ENCODE measurements at regions not wholly inside any gene's neighbourhood (a gene's known extent, or its start where the extent isn't known, plus 50 kb on each side); places are given as distances from the start of the nearest gene placed in this dataset.
"Not testable (repeated sequence)": the region's sequence is repeated elsewhere in the genome, so short reads cannot be mapped to it uniquely, and the experiment has no call there.

GRCh38 chr15:92831655-92832328, 68.3 kb upstream of the CHD2 start:
- WGBS: under 1% methylated on average over 10 of the region's 10 CpGs

DNA sequence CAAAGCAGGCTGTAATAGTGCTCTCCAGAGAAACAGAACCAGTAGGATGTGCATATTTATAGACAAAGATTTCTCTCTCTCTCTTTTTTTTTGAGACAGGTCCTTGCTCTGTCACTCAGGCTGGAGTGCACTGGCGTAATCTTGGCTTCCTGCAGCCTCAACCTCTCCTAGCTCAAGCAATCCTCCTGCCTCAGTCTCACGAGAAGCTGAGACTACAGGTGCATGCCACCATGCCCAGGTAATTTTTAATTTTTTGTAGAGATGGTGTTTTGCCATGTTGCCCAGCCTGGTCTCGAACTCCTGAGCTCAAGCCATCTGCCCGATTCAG, 67.1 kb upstream of the CHD2 start:
- Histone ChIP-seq H3K36me3 (ENCODE audit: insufficient read depth) (no peaks in the 10 kb centered on the region), H3K4me1 (ENCODE audit: insufficient read depth) (no peaks in the 10 kb centered on the region)
- WGBS: 63% methylated on average over 4 of the region's 4 CpGs

More at GRCh38 chr15:92831655-92832328, 68.3 kb upstream of the CHD2 start:
- peak; percentile 91 for DNase-seq (ENCODE audit: extremely low spot score)
- Histone ChIP-seq H3K4me1 (ENCODE audit: insufficient read depth) (no peaks in the 10 kb centered on the region), H3K36me3 (ENCODE audit: insufficient read depth) (no peaks in the 10 kb centered on the region), H3K4me3 (ENCODE audit: low read depth, low read length) (peak overlapping the region; percentile 20), H3K27ac (ENCODE audit: low read depth) (peak overlapping the region; percentile 88)

GRCh38 chr15:92833493-92834271, 66.4 kb upstream of the CHD2 start:
- WGBS: 75% methylated on average over 5 of the region's 5 CpGs
- H3K4me3 ChIP-seq (ENCODE audit: low read depth, low read length): no peak overlapping the region
- H3K4me1 ChIP-seq (ENCODE audit: insufficient read depth): no peaks in the 10 kb centered on the region
- peak overlapping the region; percentile 7 for H3K27ac ChIP-seq (ENCODE audit: low read depth)
- no peak for DNase-seq (ENCODE audit: extremely low spot score)
- no peaks in the 10 kb centered on the region for H3K36me3 ChIP-seq (ENCODE audit: insufficient read depth)

More for the DNA sequence above, 67.1 kb upstream of the CHD2 start:
- no peak for DNase-seq (ENCODE audit: extremely low spot score)
- Histone ChIP-seq H3K4me3 (ENCODE audit: low read depth, low read length) (no peak overlapping the region), H3K27ac (ENCODE audit: low read depth) (peak overlapping the region; percentile 88)

DNA sequence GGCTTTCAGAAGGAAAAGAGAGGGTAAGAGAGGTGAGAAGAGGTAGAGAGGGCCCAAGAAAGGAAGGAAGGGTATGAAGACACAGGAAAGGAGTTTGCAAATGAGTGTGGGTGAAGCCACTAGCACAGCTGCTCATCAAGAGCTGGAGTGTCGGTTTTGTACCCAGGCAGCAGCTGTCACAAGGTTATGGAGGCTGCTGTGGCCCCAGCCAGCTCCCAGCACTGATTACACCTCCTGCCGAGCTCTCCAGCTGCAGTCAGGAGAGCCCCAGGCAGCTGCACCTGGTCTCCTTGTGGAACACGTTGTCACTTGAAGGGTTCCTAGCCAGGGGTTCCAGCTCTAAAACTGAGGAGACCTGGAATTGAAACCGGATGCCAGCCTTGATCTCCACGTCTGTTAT, 60.4 kb upstream of the CHD2 start:
- Histone ChIP-seq H3K36me3 (ENCODE audit: insufficient read depth) (no peaks in the 10 kb centered on the region), H3K4me1 (ENCODE audit: insufficient read depth) (peaks cover 3% of the 10 kb centered on the region), H3K4me3 (ENCODE audit: low read depth, low read length) (no peak overlapping the region), H3K27ac (ENCODE audit: low read depth) (no peak overlapping the region)
- DNase-seq (ENCODE audit: extremely low spot score): no peak
- WGBS: 66% methylated on average over 5 of the region's 5 CpGs

DNA sequence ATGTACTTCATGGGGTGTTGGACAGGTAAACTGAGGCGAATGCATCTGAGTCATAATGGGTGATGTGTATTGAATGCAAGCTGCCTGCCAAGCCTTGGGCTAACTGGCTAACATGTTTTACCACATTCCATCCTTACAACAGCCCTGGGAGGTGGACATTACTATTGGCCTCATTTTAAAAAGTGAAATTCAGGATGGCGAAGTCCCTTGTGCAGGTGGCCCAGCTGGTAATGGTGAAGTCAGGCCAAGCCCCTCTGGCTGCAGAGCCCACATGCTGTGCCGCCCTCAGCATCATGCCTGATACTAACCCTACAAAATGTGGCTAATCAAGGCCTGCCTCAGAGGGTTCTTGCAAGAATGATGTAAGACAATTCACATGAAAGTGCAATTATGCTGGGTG, 60.0 kb upstream of the CHD2 start:
- Histone ChIP-seq H3K36me3 (ENCODE audit: insufficient read depth) (no peaks in the 10 kb centered on the region), H3K4me1 (ENCODE audit: insufficient read depth) (peaks cover 3% of the 10 kb centered on the region), H3K4me3 (ENCODE audit: low read depth, low read length) (no peak overlapping the region), H3K27ac (ENCODE audit: low read depth) (no peak overlapping the region)
- DNase-seq (ENCODE audit: extremely low spot score): no peak
- 92% methylated on average over 3 of the region's 3 CpGs for WGBS

- Histone ChIP-seq H3K4me1 (ENCODE audit: insufficient read depth) (peaks cover 3% of the 10 kb centered on the region), H3K27ac (ENCODE audit: low read depth) (no peak overlapping the region), H3K36me3 (ENCODE audit: insufficient read depth) (no peaks in the 10 kb centered on the region), H3K4me3 (ENCODE audit: low read depth, low read length) (no peak overlapping the region)
- 96% methylated on average over 8 of the region's 8 CpGs for WGBS
- no peak for DNase-seq (ENCODE audit: extremely low spot score)
Measured at GRCh38 chr15:92843326-92843725, 56.8 kb upstream of the CHD2 start.

DNA sequence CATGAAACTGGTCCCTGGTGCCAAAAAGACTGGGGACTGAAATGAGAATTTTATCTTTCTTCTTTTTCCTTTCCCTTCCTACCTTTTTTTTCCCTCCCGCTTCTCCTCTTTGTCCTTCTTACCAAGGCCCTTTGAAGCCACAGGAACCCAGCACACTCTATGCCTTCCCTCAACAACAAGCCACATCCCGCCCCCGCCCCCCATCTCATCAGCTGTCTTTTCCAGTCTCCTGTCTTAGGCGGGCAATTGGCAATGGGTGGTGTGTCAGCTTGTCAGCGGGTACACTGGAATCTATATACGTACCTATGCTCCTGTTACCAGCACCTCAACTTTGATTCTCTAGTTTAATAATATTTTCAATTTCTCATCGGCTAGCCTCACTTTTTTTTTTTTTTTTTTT, 56.3 kb upstream of the CHD2 start:
- Histone ChIP-seq H3K27ac (ENCODE audit: low read depth) (no peak overlapping the region), H3K36me3 (ENCODE audit: insufficient read depth) (no peaks in the 10 kb centered on the region), H3K4me1 (ENCODE audit: insufficient read depth) (peaks cover 3% of the 10 kb centered on the region), H3K4me3 (ENCODE audit: low read depth, low read length) (no peak overlapping the region)
- 93% methylated on average over 7 of the region's 7 CpGs for WGBS
- DNase-seq (ENCODE audit: extremely low spot score): no peak

- peak; percentile 77 for DNase-seq (ENCODE audit: extremely low spot score)
- no peaks in the 10 kb centered on the region for H3K4me1 ChIP-seq (ENCODE audit: insufficient read depth)
- no peak overlapping the region for H3K27ac ChIP-seq (ENCODE audit: low read depth)
- no peaks in the 10 kb centered on the region for H3K36me3 ChIP-seq (ENCODE audit: insufficient read depth)
- H3K4me3 ChIP-seq (ENCODE audit: low read depth, low read length): no peak overlapping the region
Measured at GRCh38 chr15:92845126-92845508, 55.0 kb upstream of the CHD2 start.

DNA sequence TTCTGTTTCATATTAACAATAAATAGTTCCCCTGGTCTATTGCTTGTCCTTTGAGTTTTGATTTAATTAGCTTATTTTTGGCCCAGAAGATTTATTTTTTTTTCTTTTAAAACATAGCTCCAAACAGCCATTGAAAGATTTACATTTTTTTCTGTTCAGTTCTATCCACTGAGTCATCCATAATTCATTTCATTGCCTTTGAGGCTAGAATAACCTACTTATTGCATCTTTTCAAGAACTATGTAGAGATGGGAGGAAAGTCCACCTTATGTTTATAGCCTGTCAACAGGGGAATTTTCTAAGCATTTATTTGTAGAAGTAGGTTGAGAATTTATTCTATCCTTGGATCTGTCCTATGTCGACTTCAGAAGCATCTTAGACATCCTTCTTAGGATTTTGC, 53.4 kb upstream of the CHD2 start:
- no peak overlapping the region for H3K4me3 ChIP-seq (ENCODE audit: low read depth, low read length)
- H3K36me3 ChIP-seq (ENCODE audit: insufficient read depth): no peaks in the 10 kb centered on the region
- no peak overlapping the region for H3K27ac ChIP-seq (ENCODE audit: low read depth)
- 27% methylated on average over 1 of the region's 1 CpG for WGBS
- no peak for DNase-seq (ENCODE audit: extremely low spot score)
- H3K4me1 ChIP-seq (ENCODE audit: insufficient read depth): no peaks in the 10 kb centered on the region

GRCh38 chr15:92847841-92848240, 52.3 kb upstream of the CHD2 start:
- no peak overlapping the region for H3K27ac ChIP-seq (ENCODE audit: low read depth)
- no peaks in the 10 kb centered on the region for H3K36me3 ChIP-seq (ENCODE audit: insufficient read depth)
- no peak for DNase-seq (ENCODE audit: extremely low spot score)
- no peak overlapping the region for H3K4me3 ChIP-seq (ENCODE audit: low read depth, low read length)
- 93% methylated on average over 5 of the region's 5 CpGs for WGBS
- no peaks in the 10 kb centered on the region for H3K4me1 ChIP-seq (ENCODE audit: insufficient read depth)

DNA sequence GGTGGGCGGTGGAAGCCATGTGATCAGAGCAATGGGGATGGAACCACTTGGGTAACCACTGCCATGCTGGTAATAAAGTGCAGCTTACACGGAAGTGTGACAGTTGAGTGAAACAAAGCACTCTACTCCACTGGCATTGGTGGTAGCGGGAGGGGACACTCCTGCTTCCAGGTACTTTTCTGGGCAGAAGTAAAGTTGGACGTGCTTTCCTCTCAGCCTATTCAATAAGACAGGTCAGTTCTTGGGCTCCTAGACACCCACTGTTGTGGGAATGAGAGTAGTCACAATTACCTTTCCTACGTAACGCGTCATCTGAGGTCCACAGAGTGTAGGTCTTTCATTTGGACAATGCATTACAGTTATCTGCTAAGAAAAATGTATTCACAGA, 51.7 kb upstream of the CHD2 start:
- Histone ChIP-seq H3K4me3 (ENCODE audit: low read depth, low read length) (no peak overlapping the region), H3K27ac (ENCODE audit: low read depth) (no peak overlapping the region), H3K4me1 (ENCODE audit: insufficient read depth) (no peaks in the 10 kb centered on the region), H3K36me3 (ENCODE audit: insufficient read depth) (no peaks in the 10 kb centered on the region)
- WGBS: 91% methylated on average over 7 of the region's 7 CpGs
- no peak for DNase-seq (ENCODE audit: extremely low spot score)

DNA sequence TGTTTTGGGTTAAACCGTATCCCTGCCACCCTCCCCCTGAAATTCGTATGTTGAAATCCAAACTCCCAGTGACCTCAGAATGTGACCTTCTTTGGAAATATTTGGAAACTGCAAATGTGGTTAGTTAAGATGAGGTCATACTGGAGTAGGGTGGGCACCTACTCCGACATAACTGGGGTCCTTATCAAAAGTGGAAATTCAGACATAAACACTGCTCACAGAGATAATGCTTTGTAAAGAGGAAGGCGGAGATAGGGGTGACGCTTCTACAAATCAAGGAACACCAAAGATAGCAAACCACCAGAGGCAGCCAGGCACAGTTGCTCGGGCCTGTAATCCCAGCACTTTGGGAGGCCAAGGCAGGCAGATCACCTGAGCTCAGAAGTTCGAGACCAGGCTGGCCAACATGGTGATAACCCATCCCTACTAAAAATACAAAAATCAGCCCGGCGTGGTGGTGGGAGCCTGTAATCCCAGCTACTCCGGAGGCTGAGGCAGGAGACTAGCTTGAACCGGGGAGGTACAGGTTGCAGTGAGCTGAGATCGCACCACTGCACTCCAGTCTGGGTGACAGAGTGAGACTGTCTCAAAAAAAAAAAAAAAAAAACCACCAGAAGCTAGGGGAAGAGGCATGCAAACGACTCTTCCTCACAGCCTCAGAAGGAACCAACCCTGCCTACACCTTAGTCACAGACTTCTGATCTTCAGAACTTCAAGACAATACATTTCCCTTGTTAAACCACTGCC, 51.1 kb upstream of the CHD2 start:
- DNase-seq (ENCODE audit: extremely low spot score): no peak
- H3K36me3 ChIP-seq (ENCODE audit: insufficient read depth): no peaks in the 10 kb centered on the region
- no peaks in the 10 kb centered on the region for H3K4me1 ChIP-seq (ENCODE audit: insufficient read depth)
- H3K4me3 ChIP-seq (ENCODE audit: low read depth, low read length): no peak overlapping the region
- no peak overlapping the region for H3K27ac ChIP-seq (ENCODE audit: low read depth)
- WGBS: 65% methylated on average over 13 of the region's 13 CpGs

DNA sequence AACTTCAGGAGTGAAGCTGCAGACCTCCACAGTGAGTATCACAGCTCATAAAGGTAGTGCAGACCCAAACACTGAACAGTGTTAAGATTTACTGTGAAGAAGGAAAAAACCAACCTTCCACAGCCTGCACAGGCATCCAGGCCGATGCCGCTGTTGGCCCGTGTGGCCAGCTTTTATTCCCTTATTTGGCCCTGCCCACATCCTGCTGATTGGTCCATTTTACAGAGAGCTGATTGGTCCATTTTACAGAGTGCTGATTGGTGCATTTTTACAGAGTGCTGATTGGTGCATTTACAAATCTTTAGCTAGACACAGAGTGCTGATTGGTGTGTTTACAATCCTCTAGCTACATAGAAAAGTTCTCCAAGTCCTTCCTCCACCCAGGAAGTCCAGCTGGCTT, 49.9 kb upstream of the CHD2 start:
- not testable (repeated sequence) for H3K27ac ChIP-seq (ENCODE audit: low read depth)
- WGBS: 87% methylated on average over 3 of the region's 3 CpGs

More for the DNA sequence above, 49.9 kb upstream of the CHD2 start:
- H3K4me1 ChIP-seq (ENCODE audit: insufficient read depth); H3K4me3 ChIP-seq (ENCODE audit: low read depth, low read length); H3K36me3 ChIP-seq (ENCODE audit: insufficient read depth); DNase-seq (ENCODE audit: extremely low spot score): not testable (repeated sequence)
